ENCODE measurements at regions not wholly inside any gene's neighbourhood (a gene's known extent, or its start where the extent isn't known, plus 50 kb on each side); places are given as distances from the start of the nearest gene placed in this dataset.

DNA sequence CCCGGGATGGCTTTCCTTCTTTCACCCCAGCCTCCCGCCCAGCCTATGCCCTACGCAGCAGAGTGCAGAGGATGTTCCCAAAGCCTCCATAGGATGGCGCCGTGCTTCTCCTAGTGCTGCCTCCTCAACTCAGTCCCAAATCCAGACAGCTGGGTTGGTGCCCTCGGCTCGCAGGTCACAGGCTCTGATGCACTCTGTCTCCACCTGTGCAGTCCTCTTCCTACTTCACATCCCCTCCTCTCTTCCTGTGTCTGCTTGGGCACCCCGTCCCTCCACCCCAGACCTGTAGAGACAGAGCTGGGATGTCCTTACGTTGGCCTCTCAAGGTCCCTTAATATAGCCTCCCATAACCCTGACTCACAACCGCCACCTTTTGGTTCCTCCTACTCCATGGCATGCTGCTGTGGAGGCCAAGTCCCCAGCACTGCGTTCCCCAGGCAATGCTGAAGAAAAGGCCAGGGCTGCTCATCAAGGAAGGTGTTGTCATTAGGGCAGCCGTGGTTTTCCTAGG lies 314.4 kb downstream of the GADD45G start:
- peak; percentile 11 for DNase-seq

DNA sequence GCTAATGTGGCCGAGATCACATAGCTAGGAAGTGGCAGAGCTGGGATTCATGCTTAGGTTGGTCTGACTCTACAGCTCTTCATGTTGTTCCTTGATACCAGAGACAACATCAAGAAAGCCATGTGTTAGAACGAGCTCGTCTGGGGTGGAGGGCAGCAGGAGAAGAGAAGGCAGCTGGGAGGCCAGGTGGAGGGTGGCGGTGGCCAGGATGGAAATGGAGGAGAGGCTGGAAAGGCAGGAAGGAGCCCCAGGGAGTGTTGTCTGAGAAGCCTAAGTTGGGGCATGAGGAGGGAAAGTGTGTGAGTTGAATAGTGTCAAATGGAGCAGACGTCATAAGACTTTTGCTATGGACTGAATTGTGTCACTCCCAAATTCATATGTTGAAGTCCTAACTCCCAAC lies 315.3 kb downstream of the GADD45G start:
- no peak for DNase-seq

DNA sequence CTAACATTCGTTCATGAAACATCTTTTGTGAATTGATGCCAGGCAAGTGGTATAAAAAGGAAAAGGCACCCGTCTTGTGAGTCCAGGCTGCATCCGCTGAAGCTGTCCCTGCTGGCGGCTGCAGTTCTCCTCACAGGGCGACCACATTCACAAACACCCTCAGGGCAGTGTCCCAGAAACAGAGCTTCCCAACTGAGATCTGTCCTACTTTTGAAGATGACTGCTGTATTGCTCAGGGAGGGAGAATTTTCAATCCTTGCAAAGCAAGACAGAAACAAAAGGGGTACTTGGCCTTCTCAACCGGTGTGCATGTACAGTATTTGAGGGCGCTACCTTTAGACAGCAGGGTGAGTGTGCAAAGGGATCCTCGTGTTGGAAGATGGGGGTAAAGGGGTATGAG lies 316.1 kb downstream of the GADD45G start:
- peak; percentile 62 for DNase-seq

DNA sequence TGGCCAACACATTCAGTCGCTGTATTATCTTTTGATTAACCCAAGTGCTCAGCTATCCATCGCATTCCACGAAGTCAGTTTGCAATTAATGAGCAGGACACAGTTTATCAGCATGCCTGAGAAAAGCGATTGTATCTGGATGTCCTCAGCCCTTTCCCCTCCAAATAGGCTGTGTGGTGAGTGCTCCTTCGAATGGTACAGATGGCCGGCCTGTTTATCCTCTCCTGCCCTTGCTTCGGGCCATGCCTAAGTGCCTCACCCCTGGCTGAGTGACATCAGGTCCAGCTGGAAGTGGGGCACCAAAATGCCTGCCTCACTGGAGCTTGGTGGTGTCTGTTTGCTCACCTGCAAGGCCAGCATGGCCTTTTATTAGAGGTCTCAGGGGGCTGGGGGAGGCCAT lies 317.3 kb downstream of the GADD45G start:
- no peak for DNase-seq

DNA sequence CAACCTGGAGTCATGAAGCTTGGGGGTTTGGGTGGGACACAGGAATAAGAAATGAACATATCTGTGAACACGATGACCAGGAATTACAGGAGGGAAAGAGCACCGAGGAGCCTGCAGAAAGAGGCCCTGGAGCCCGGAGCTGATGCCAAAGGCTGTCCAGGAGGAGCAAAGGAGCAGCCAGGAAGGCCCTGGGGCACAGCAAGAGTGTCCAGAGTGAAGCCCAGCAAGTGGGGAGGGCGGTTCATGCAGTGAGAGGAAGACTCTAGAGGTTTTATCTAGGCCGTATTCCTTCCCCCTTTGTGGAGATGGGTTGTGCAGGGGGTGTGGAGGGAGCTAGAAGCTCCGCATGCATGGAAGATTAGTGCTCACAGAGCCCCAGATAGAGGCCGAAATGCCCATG lies 318.4 kb downstream of the GADD45G start:
- no peak for DNase-seq

DNA sequence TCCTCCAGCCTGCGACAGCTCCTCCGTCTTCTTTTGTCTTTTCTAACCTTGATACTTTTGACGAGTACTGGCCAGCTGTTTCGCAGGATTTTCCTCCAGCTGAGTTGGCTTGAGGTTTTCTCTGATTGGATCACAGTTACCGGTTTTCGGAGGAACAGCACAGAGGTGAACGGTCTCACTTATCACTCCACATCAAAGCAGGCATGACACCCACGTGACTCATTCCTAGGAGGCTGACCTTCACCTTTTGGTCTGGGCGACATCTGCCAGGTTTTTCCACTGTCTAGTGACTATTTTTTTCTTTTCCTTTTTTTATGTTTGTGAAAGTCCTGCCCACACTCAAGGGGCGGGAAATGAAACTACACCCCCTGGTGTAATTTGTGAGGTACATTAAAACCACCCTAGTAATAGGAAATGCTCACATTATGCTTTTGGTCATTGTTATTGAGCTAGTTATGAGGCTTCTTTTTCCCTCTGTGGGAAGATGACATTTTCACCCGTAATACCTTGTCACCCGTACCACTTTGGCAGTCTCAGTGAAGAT lies 319.2 kb downstream of the GADD45G start:
- no peak for DNase-seq

DNA sequence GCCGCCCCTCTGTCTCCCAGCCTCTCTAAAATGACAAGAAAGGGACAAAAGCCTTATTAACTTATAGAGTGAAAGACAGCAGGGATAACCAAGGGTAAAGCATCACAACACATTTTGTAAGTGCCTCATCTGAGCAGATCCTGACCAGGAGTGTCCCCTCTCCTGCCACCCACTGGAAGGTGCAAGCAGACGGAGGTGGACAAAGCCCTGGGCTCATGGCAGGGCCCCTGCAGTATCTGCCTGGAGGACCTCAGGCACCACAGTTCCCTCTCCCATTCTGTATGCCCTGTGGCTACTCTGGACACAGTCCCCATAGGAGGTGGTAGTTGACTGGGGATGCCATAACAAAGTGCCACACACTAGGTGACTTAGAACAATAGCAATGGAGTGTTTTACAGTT lies 319.8 kb downstream of the GADD45G start:
- DNase-seq: no peak

DNA sequence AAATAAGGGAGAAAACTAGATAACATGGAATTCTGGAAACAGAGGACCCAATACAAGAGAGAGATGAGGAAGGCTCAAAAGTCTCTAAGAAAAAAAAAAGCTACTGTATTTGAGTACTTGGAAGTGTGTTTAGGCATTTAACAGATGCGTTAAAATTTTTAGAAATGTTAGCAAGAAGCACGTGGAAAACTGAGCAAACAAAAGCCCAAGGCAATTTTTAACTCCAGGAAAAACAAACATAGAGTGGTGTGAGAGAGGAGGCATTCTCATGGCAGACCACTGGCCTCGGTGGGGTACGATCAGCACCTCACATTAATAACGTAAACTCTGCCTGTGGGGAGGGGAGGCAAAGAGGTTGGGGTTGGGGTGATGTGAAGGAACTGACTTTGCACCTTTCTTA lies 321.4 kb downstream of the GADD45G start:
- no peak for DNase-seq

DNA sequence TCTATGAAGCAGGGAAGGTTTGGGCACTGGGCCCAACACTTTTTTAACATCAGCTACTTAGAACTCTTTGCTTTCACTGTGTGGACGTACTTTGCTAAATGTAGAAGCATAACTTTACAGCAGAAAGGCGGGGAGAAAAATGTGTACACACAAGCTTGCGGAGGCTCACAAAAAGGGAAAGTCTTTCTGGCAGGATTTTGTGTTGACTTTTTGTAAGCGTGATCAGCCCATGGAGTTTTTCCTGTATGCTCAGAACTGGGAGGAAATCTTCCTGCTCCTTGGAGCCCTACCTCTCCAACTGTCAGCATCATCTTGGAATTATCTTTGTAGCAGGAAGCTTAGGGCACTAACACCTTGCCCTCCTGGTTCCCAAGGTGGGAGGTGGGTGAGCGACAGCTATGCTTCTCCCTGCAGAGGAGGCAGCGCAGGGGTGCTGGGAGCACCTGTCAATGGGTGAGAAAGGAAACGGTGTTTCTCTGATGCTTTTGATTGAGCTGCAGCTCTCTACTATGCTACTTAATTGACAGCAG lies 321.9 kb downstream of the GADD45G start:
- no peak for DNase-seq

DNA sequence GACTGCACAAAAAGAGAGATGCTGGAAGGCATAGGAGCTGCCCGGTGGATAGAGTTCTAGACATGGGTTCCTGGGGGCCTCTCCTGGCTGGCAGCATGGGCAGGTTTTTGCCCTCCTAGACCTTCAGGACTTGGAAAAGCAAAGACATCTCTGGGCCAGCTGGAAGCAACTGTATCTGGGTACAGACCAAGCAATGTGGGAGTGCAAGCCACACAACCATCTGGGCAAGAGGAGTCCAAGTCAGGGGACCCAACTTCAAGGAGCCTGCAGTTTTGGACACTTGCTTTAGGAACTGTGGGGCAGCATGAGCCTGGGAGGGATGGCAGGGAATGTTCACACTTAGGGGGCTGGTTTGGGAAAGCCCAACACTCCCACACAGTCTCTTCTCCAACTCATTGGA lies 323.3 kb downstream of the GADD45G start:
- no peak for DNase-seq

DNA sequence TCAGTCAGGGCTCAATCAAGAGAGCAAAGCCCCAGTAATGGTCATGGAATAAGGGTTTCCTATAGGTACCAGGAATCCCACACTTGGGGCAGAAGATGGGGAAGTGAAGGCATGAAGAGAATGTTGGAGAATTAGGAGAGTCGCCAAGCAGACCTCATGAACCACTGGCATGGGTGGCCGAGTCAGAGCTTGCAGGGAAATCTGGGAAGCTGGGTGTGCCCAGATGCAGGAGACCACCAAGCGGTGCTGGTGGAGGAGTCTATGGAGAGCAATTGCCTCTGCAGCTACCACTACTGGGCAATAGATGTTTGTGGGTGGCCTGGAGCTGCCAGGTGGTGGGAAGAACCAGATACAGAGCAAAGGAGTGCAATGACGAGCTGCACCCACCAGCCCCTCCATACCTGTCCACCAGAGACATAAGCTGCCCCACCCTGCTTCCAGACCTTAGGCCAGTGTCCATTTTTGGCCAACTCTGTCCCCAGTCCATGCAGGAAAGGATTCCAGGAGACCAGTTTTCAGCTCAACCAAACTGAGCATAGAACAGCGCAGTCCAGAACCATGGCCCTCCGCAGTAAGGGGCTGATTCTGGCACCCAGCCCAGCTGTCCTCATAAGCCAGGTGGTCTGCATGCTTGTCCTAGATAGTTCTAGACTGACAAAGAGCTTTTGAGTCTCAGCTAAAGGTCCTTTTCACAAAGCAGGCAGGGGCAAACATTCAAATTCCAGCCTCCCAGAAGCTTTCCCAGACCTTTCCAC lies 323.9 kb downstream of the GADD45G start:
- no peak for DNase-seq

DNA sequence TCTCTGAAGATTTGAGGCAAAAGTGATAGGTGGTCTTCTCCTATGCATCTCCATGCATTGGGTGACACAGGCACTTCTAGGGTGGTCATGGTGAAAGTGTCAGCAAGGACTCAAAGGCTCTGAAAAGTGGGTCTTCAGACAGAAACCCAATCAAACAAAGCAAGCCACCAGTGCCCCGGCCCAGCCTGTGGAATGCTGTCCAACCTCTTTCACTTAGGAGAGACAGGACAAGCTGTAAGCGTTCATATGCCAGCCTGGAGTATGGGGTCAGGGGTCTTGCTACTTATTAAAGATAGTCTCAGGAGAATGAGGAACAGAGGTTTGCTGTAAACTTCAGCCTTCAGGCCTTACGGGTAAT lies 324.5 kb downstream of the GADD45G start:
- no peak for DNase-seq

DNA sequence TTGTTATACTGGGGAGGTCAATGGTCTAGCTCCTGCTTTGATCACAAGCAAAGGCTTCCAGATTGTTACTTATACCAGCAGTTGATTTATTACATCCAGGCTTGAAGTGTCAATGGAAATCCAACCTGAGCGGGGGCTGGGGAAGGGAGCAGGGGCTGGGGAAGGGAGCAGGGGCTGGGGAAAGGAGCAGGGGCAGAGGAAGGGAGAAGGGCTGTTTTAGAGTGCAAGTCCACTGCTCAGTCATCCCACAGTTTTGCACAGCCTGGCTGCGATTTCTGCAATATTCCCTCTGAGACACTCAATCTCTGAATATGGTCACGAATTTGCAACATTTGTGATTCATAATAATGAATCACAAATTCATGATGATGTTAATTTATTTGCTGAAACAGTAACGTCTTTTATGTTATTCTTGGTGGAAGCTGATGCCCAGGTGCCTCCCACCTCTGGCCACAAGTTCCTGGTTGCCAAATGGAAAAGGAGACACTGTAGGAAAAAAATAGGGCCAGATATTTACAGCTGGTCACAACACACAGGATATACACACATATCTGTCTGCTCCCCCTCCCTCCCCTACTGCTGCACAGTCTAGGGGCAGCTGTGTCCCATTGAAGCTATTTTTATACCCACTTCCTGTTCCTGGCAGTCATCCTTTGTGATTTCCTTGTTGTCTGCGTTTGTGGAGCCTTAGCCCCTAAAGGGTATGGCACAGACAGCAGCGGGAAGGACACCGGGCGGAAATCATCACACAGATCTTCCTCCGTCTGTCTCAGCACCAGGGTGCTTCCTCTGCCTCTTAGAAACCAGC lies 325.1 kb downstream of the GADD45G start:
- DNase-seq: peak; percentile 62

DNA sequence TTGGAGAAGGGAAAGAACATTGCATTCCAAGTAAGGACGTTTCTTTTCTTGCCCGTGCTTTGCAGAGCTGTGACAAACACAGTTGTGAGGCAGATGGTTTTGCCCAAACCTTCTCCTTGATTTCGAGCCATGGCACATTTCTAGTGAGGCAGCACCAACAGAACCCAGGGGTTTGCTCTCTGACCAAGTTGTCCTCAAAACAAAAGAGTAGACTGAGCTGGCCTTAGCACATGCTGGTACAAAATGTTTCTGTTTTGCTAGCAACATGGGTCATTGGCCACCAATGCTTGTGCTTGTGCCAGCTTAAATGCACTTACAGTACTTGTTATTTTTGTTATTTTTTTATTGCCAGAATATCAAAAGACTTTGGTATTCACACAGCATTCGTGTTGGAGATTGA lies 328.8 kb downstream of the GADD45G start:
- DNase-seq: no peak

DNA sequence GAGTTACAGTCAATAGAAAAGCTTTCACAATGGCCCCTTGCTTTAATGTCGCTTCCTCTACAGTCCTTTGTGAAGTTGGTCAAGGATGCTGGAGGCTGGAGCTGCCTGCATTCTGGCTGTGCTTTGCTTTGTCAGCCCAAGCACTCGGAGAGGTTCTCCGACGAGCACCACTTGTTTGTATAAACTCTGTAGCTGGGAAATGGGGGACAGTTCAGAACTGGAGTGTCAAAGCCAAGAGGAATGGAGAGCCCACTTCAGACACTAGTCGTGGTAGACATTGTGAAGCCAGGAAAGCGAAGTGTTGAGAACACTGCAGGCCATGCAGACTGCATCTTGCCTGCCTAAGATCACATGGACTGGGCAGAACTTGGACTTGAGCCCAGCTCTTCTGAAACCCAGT lies 330.3 kb downstream of the GADD45G start:
- no peak for DNase-seq

DNA sequence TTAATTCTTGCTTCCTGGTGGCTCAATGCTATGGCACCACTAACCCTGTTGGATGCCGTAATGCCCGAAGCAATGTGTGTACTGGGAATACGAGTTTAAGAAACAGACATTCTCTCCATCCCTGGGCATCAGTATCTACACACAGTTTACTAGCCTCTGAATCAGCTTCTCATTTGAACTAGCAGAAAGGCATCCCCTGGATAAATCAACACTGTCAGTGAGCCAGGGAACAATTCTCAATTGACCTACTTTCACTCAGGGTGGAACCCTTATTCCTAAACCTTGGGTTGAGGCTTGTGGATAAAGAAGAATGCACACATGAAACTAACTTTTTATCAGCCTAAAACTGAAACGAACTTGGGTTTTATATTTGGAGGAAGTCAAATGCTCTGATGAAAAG lies 331.0 kb downstream of the GADD45G start:
- DNase-seq: no peak

DNA sequence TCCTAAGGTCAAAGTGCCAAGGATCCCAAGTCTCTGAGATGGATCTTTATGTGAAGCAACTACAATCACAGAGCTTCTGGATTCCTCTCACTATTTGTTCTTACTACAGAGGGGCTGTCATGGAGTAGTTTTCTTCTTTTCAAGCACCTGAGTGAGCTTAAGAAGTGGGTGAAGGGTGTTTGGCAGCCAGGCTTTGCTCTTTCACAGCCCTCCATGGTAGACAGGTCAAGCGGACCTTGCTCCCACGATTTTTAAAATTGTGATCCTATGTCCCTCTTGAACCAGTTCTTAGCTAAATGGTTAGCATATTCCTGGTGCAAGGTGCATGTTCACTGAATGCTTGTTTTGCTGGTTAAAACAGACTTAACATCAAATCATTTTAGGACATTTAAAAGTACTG lies 332.2 kb downstream of the GADD45G start:
- DNase-seq: no peak

DNA sequence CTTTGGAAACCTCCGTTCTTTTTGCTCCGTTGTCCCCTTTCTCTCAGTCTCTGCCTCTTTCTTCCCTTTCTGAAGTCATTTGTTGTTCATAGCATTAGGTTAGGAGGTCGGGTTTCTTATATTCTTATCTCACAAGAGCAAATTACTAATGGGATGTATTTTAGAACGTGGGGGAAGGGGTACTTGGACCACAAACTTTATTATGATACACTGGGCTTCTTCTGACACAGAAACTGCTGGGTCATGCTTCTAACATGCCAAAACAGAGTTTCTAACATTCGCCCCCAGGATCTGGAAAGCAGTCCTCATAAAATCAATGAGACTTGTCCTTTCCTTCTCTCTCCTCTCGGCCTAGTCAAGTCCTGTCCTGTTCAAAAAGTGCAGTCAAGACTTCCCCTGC lies 334.4 kb downstream of the GADD45G start:
- DNase-seq: no peak

DNA sequence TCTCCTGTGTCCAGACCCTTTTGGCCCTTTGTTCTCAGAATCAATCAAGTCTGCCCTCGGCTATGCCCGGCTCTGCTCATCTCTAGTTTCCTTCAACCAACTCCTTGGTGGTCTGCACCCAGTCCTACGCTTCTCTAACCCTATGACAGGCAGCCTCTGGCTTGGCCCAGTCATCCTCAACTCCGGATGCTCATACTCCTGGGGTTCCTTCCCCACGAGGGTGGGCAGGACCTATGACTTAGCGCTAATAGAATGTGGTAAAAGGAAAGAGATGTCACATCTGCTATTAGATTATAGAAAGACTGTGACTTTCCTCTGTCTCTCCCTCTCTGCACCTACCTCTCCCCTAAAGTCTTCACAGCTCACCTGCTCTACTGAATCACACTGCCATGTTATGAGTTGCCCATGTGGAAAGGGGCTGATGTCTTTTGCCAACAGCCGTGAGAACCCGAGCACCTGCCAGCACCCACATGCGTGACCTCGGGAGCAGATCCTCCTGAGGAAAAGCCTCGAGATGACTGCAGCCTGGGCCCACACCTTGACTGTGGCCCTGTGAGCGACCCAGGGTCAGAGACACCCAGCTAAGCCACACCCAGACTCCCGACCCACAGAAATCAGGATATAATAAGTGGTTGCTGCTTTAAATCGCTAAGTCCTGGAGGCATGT lies 334.9 kb downstream of the GADD45G start:
- no peak for DNase-seq

DNA sequence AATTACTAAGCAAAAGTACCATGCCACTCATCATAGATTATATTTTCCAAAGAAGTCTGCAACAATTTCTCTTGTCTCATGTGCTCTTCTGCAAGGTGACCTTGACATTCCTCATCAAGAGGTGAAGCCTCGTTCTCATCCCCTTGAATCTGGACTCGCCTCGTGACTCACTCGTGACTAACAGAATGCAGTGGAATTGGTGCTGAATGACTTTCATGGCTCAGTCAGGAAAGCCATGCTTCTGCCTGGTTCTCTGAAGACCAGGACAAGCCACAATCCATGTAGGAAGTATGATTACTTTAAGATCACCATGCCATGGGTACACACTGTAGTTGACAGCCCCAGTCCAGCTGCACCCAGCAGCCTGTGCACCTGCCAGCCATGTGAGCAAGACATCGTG lies 335.8 kb downstream of the GADD45G start:
- peak; percentile 54 for DNase-seq

DNA sequence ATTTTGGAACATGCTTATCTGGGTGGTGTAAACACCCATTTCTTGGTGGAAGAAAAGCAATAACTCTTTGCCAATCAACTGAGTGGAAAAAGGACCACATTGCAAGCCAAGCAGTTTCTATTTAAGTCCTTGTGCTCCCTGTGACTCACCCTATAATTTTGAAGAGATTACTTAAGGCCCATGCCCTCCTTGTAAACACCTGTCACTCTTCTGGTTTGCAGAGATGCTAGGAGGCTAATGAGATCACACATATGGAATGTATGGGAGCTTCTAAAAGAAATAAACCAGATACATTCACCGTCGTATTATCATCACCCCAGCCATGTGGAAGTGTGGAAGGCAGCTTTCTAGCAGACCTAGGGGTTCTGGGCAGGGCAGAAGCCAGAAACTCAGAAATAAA lies 337.1 kb downstream of the GADD45G start:
- DNase-seq: peak; percentile 84

DNA sequence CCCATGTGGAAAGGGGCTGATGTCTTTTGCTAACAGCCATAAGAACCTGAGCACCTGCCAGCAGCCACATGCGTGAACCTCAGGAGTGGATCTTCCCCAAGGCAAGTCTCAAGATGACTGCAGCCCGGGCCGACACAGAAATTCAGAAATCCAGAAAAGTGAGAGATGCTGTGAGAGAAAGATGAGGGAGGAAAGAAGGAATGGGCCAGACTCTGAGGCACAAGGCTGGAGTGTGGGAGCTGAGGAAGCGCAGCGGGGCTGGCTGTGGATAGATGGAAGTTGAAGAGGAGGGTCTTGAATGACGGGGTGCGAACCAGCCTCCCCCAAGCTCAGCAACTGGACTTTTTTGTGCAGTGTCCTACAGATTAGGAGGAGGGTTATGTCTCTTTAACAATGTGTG lies 337.8 kb downstream of the GADD45G start:
- DNase-seq: no peak

DNA sequence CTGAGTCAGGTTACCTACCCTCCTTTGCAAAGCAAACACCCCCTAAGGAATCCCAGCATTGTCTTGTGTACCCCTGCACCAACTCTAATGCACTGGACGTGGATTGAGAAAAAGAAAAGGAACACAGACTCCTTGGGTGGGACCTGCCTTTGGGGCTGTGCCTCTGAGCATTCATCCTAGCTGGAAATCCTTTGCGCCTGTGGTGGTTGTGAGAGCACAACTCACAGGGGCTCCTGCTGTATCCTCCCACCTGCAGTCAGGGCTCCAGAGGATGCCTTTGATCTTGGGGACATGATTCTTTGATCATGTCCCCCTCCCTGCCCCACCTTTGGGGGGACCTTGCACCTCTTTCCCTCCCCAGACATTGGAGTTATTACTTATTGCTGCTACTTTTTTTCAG lies 338.5 kb downstream of the GADD45G start:
- DNase-seq: no peak
